Ishikawa (cell line): ENCODE measurements at regions not wholly inside any gene's neighbourhood (a gene's known extent, or its start where the extent isn't known, plus 50 kb on each side); places are given as distances from the start of the nearest gene placed in this dataset.

Experiments used
- CEBPB ChIP-seq: IDR thresholded peaks from 2 replicates; pipeline ENCODE4 v1.6.1; 2012
- CREB1 ChIP-seq: IDR thresholded peaks from 2 replicates; pipeline ENCODE4 v1.6.1; 2012; ENCODE audit warnings: low read depth
- EGR1 ChIP-seq: IDR thresholded peaks from 2 replicates; pipeline ENCODE4 v1.6.1; 2012
- EP300 ChIP-seq: IDR thresholded peaks from 2 replicates; pipeline ENCODE4 v1.6.1; 2012; ENCODE audit warnings: borderline replicate concordance
- FOXM1 ChIP-seq: IDR thresholded peaks from 2 replicates; pipeline ENCODE4 v1.6.1; 2012; ENCODE audit warnings: low read depth, borderline replicate concordance
- MAX ChIP-seq: IDR thresholded peaks from 2 replicates; pipeline ENCODE4 v1.6.1; 2012
- NFIC ChIP-seq: IDR thresholded peaks from 2 replicates; pipeline ENCODE4 v1.6.1; 2012
- RAD21 ChIP-seq: IDR thresholded peaks from 2 replicates; pipeline ENCODE4 v1.6.1; 2012; ENCODE audit warnings: low read depth
- TAF1 ChIP-seq: IDR thresholded peaks from 2 replicates; pipeline ENCODE4 v1.6.1; 2012; ENCODE audit warnings: low read depth, mild to moderate bottlenecking
- TCF12 ChIP-seq: IDR thresholded peaks from 2 replicates; pipeline ENCODE4 v1.6.1; 2012; ENCODE audit warnings: low read depth
- TEAD4 ChIP-seq: IDR thresholded peaks from 2 replicates; pipeline ENCODE4 v1.6.1; 2012
- USF1 ChIP-seq: IDR thresholded peaks from 2 replicates; pipeline ENCODE4 v1.6.1; 2012
- YY1 ChIP-seq: IDR thresholded peaks from 2 replicates; pipeline ENCODE4 v1.6.1; 2012; ENCODE audit warnings: low read depth
- ZBTB7A ChIP-seq: IDR thresholded peaks from 2 replicates; pipeline ENCODE4 v1.6.1; 2012; ENCODE audit warnings: low read depth
- TF ChIP-seq, protein P1 (sequence below): IDR thresholded peaks from 2 replicates; pipeline ENCODE4 v1.6.1; 2012; ENCODE audit warnings: low read depth, mild to moderate bottlenecking

- no peak for TF ChIP-seq NFIC
- TF ChIP-seq YY1 = no peak
- TF ChIP-seq FOXM1 = no peak
- TF ChIP-seq CREB1 = no peak
Observed at GRCh38 chr13:34025746-34026145, 207.8 kb downstream of the RFC3 start.

- TF ChIP-seq USF1 (no peak), CEBPB (no peak), MAX (no peak), TEAD4 (no peak), ZBTB7A (no peak), EGR1 (no peak), TAF1 (no peak), NFIC (no peak), YY1 (no peak), FOXM1 (no peak), EP300 (no peak), RAD21 (no peak), TCF12 (no peak), CREB1 (no peak)
- TF ChIP-seq, protein P1, sequence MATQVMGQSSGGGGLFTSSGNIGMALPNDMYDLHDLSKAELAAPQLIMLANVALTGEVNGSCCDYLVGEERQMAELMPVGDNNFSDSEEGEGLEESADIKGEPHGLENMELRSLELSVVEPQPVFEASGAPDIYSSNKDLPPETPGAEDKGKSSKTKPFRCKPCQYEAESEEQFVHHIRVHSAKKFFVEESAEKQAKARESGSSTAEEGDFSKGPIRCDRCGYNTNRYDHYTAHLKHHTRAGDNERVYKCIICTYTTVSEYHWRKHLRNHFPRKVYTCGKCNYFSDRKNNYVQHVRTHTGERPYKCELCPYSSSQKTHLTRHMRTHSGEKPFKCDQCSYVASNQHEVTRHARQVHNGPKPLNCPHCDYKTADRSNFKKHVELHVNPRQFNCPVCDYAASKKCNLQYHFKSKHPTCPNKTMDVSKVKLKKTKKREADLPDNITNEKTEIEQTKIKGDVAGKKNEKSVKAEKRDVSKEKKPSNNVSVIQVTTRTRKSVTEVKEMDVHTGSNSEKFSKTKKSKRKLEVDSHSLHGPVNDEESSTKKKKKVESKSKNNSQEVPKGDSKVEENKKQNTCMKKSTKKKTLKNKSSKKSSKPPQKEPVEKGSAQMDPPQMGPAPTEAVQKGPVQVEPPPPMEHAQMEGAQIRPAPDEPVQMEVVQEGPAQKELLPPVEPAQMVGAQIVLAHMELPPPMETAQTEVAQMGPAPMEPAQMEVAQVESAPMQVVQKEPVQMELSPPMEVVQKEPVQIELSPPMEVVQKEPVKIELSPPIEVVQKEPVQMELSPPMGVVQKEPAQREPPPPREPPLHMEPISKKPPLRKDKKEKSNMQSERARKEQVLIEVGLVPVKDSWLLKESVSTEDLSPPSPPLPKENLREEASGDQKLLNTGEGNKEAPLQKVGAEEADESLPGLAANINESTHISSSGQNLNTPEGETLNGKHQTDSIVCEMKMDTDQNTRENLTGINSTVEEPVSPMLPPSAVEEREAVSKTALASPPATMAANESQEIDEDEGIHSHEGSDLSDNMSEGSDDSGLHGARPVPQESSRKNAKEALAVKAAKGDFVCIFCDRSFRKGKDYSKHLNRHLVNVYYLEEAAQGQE = no peak
Observed at GRCh38 chr13:34026308-34026707, 208.4 kb downstream of the RFC3 start.

GRCh38 chr13:34028496-34029442 is 210.8 kb downstream of the RFC3 start:
- TF ChIP-seq, protein P1 = no peak
- no peak for TF ChIP-seq NFIC
- no peak for TF ChIP-seq CREB1
- TF ChIP-seq CEBPB = no peak
- TF ChIP-seq EGR1 = no peak
- TF ChIP-seq TEAD4 = no peak
- TF ChIP-seq YY1 = no peak
- no peak for TF ChIP-seq ZBTB7A
- TF ChIP-seq USF1 = no peak
- TF ChIP-seq TAF1 = no peak
- TF ChIP-seq MAX = no peak
- no peak for TF ChIP-seq TCF12
- no peak for TF ChIP-seq EP300

- TF ChIP-seq RAD21 (no peak), MAX (no peak), CEBPB (no peak), TCF12 (no peak), ZBTB7A (no peak), YY1 (no peak), TAF1 (no peak), TEAD4 (no peak), EGR1 (no peak), CREB1 (no peak), EP300 (no peak), FOXM1 (no peak)
- TF ChIP-seq, protein P1 = no peak
Observed at GRCh38 chr13:34030782-34031181, 212.8 kb downstream of the RFC3 start.
